ES-I3 (cell line): ENCODE measurements at regions not wholly inside any gene's neighbourhood (a gene's known extent, or its start where the extent isn't known, plus 50 kb on each side); places are given as distances from the start of the nearest gene placed in this dataset.

ENCODE experiments used
- H3K36me3 ChIP-seq: 2 replicates; pipeline ENCODE4 v1.6.1; 2013; ENCODE audit warnings: mild to moderate bottlenecking, low read length, control low read depth, moderate library complexity; ENCODE audit not compliant: insufficient read depth
- H3K4me1 ChIP-seq: 2 replicates; pipeline ENCODE4 v1.6.1; 2013; ENCODE audit warnings: mild to moderate bottlenecking, control low read depth, low read length; ENCODE audit not compliant: insufficient read depth
- H3K9ac ChIP-seq: 2 replicates; pipeline ENCODE4 v1.6.1; 2013; ENCODE audit warnings: low read depth, mild to moderate bottlenecking, low read length, moderate library complexity
- H3K9me3 ChIP-seq: 2 replicates; pipeline ENCODE4 v1.6.1; 2013; ENCODE audit warnings: mild to moderate bottlenecking, low read length, moderate library complexity; ENCODE audit not compliant: control insufficient read depth, insufficient read depth

- H3K36me3 ChIP-seq, result no peaks in the 10 kb centered on the region
- no peaks in the 10 kb centered on the region for H3K4me1 ChIP-seq
- no peak overlapping the region for H3K9ac ChIP-seq
- H3K9me3 ChIP-seq, result no peaks in the 10 kb centered on the region
These were observed 909.2 kb upstream of the EPHA6 start for GRCh38 chr3:95905182-95905581.

- H3K9ac ChIP-seq, result no peak overlapping the region
- H3K9me3 ChIP-seq, result peaks cover 9% of the 10 kb centered on the region; the same call in 1 of the 2 replicates
- no peaks in the 10 kb centered on the region for H3K36me3 ChIP-seq
- no peaks in the 10 kb centered on the region for H3K4me1 ChIP-seq
These were observed 902.6 kb upstream of the EPHA6 start for GRCh38 chr3:95911767-95912166.

GRCh38 chr3:95923496-95924210, 890.7 kb upstream of the EPHA6 start:
- Histone ChIP-seq H3K9me3 (no peaks in the 10 kb centered on the region; the same call in 1 of the 2 replicates), H3K4me1 (peaks cover 9% of the 10 kb centered on the region), H3K9ac (no peak overlapping the region), H3K36me3 (no peaks in the 10 kb centered on the region)

GRCh38 chr3:95926904-95927501, 887.4 kb upstream of the EPHA6 start:
- no peak overlapping the region for H3K9ac ChIP-seq
- no peaks in the 10 kb centered on the region for H3K9me3 ChIP-seq
- H3K36me3 ChIP-seq, result no peaks in the 10 kb centered on the region
- peaks cover 16% of the 10 kb centered on the region for H3K4me1 ChIP-seq

GRCh38 chr3:95934181-95934580, 880.2 kb upstream of the EPHA6 start:
- H3K9me3 ChIP-seq, result no peaks in the 10 kb centered on the region
- no peaks in the 10 kb centered on the region for H3K36me3 ChIP-seq
- H3K4me1 ChIP-seq, result peaks cover 10% of the 10 kb centered on the region
- H3K9ac ChIP-seq, result no peak overlapping the region

GRCh38 chr3:95939235-95939809, 875.1 kb upstream of the EPHA6 start:
- no peaks in the 10 kb centered on the region for H3K9me3 ChIP-seq
- no peaks in the 10 kb centered on the region for H3K4me1 ChIP-seq
- no peak overlapping the region for H3K9ac ChIP-seq
- H3K36me3 ChIP-seq, result no peaks in the 10 kb centered on the region

GRCh38 chr3:95965704-95966336, 848.6 kb upstream of the EPHA6 start:
- Histone ChIP-seq H3K36me3 (no peaks in the 10 kb centered on the region), H3K9me3 (no peaks in the 10 kb centered on the region; the same call in 1 of the 2 replicates), H3K4me1 (no peaks in the 10 kb centered on the region), H3K9ac (no peak overlapping the region)

- Histone ChIP-seq H3K9ac (no peak overlapping the region), H3K36me3 (no peaks in the 10 kb centered on the region), H3K4me1 (no peaks in the 10 kb centered on the region), H3K9me3 (no peaks in the 10 kb centered on the region)
These were observed 842.8 kb upstream of the EPHA6 start for GRCh38 chr3:95971573-95971972.

- Histone ChIP-seq H3K4me1 (no peaks in the 10 kb centered on the region), H3K9me3 (no peaks in the 10 kb centered on the region), H3K9ac (no peak overlapping the region), H3K36me3 (no peaks in the 10 kb centered on the region)
These were observed 820.1 kb upstream of the EPHA6 start for GRCh38 chr3:95994338-95994737.

- Histone ChIP-seq H3K4me1 (no peaks in the 10 kb centered on the region), H3K9me3 (no peaks in the 10 kb centered on the region; the same call in 1 of the 2 replicates), H3K9ac (no peak overlapping the region), H3K36me3 (no peaks in the 10 kb centered on the region)
These were observed 813.4 kb upstream of the EPHA6 start for GRCh38 chr3:96000966-96001365.

- H3K36me3 ChIP-seq, result no peaks in the 10 kb centered on the region
- no peak overlapping the region for H3K9ac ChIP-seq
- no peaks in the 10 kb centered on the region for H3K4me1 ChIP-seq
- no peaks in the 10 kb centered on the region for H3K9me3 ChIP-seq
These were observed 806.7 kb upstream of the EPHA6 start for GRCh38 chr3:96007650-96008195.

GRCh38 chr3:96012939-96013338, 801.5 kb upstream of the EPHA6 start:
- H3K9me3 ChIP-seq, result no peaks in the 10 kb centered on the region
- no peaks in the 10 kb centered on the region for H3K4me1 ChIP-seq
- no peak overlapping the region for H3K9ac ChIP-seq
- no peaks in the 10 kb centered on the region for H3K36me3 ChIP-seq

- Histone ChIP-seq H3K9ac (no peak overlapping the region), H3K9me3 (no peaks in the 10 kb centered on the region), H3K4me1 (no peaks in the 10 kb centered on the region), H3K36me3 (no peaks in the 10 kb centered on the region)
These were observed 796.8 kb upstream of the EPHA6 start for GRCh38 chr3:96017556-96017955.

- Histone ChIP-seq H3K36me3 (no peaks in the 10 kb centered on the region), H3K9ac (no peak overlapping the region), H3K4me1 (no peaks in the 10 kb centered on the region), H3K9me3 (no peaks in the 10 kb centered on the region)
These were observed 791.7 kb upstream of the EPHA6 start for GRCh38 chr3:96022676-96023075.
